ENCODE measurements at regions not wholly inside any gene's neighbourhood (a gene's known extent, or its start where the extent isn't known, plus 50 kb on each side); places are given as distances from the start of the nearest gene placed in this dataset.
"Not testable (repeated sequence)": the region's sequence is repeated elsewhere in the genome, so short reads cannot be mapped to it uniquely, and the experiment has no call there.

DNA sequence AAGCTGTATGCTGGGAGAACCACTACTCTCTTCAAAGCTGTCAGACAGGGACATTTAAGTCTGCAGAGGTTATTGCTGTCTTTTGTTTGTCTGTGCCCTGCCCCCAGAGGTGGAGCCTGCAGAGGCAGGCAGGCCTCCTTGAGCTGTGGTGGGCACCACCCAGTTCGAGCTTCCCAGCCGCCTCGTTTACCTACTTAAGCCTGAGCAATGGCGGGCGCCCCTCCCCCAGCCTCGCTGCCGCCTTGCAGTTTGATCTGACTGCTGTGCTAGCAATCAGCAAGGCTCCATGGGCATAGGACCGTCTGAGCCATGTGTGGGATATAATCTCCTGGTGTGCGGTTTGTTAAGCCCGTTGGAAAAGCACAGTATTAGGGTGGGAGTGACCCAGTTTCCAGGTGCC lies 156.4 kb downstream of the OTUD1 start:
- TF ChIP-seq, protein P1, sequence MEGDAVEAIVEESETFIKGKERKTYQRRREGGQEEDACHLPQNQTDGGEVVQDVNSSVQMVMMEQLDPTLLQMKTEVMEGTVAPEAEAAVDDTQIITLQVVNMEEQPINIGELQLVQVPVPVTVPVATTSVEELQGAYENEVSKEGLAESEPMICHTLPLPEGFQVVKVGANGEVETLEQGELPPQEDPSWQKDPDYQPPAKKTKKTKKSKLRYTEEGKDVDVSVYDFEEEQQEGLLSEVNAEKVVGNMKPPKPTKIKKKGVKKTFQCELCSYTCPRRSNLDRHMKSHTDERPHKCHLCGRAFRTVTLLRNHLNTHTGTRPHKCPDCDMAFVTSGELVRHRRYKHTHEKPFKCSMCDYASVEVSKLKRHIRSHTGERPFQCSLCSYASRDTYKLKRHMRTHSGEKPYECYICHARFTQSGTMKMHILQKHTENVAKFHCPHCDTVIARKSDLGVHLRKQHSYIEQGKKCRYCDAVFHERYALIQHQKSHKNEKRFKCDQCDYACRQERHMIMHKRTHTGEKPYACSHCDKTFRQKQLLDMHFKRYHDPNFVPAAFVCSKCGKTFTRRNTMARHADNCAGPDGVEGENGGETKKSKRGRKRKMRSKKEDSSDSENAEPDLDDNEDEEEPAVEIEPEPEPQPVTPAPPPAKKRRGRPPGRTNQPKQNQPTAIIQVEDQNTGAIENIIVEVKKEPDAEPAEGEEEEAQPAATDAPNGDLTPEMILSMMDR (IDR thresholded peaks at IDR 0.05), result not testable (repeated sequence)
- not testable (repeated sequence) for TF ChIP-seq POLR2AphosphoS5 (IDR thresholded peaks at IDR 0.05)

Measured in prostate gland (tissue), 2 donors.